GM12891 (cell line): ENCODE measurements at regions not wholly inside any gene's neighbourhood (a gene's known extent, or its start where the extent isn't known, plus 50 kb on each side); places are given as distances from the start of the nearest gene placed in this dataset.

Experiments
- POLR2A ChIP-seq: IDR thresholded peaks from 2 replicates; pipeline ENCODE4 v1.6.1; 2011; ENCODE audit warnings: low read depth, low read length, control low read depth
- TAF1 ChIP-seq: IDR thresholded peaks from 2 replicates; pipeline ENCODE4 v1.6.1; 2011; ENCODE audit warnings: low read depth, low read length, control low read depth

- TF ChIP-seq POLR2A (no peak), TAF1 (no peak)
These were observed 527.7 kb upstream of the CXorf51A start for GRCh38 chrX:147342197-147342596.
